T47D (cell line): ENCODE measurements at regions not wholly inside any gene's neighbourhood (a gene's known extent, or its start where the extent isn't known, plus 50 kb on each side); places are given as distances from the start of the nearest gene placed in this dataset.

ENCODE experiments used
- DNase-seq, 2 experiments: peaks; one replicate each; pipeline versions ENCODE4 v3.0.0 to v3.0.0-alpha.2; 2011 to 2012; ENCODE audit warnings: low read depth in 1 of 2, low spot score in 1 of 2
- JUND ChIP-seq: IDR thresholded peaks from 2 replicates; pipeline ENCODE4 v1.6.1; 2012; ENCODE audit warnings: low read depth
- in situ Hi-C: cut with HindIII; loops from 2 replicates; pipeline ENCODE4 v1.10.0; 2016; ENCODE audit warnings: low sequenced_read_pairs, low pct_unique_long_range_greater_than_20kb

GRCh38 chr14:53510281-53510912 is 357.3 kb upstream of the DDHD1 start:
- in situ Hi-C loops = no loop called here
- DNase-seq = no peak
- no peak for TF ChIP-seq JUND

GRCh38 chr14:53509276-53510244 is 356.4 kb upstream of the DDHD1 start:
- no peak for DNase-seq
- in situ Hi-C loops = no loop called here
- TF ChIP-seq JUND = no peak

GRCh38 chr14:53501361-53502211 is 348.5 kb upstream of the DDHD1 start:
- in situ Hi-C loops = no loop called here
- TF ChIP-seq JUND = no peak
- peak; percentile 37 to 67 for DNase-seq

GRCh38 chr14:53500191-53500590 is 347.1 kb upstream of the DDHD1 start:
- TF ChIP-seq JUND = no peak
- in situ Hi-C loops = no loop called here
- no peak for DNase-seq

- in situ Hi-C loops = no loop called here
- TF ChIP-seq JUND = no peak
- DNase-seq = no peak
These were observed 343.5 kb upstream of the DDHD1 start for GRCh38 chr14:53496668-53497067.

GRCh38 chr14:53495846-53496343 is 342.8 kb upstream of the DDHD1 start:
- in situ Hi-C loops = no loop called here
- TF ChIP-seq JUND = no peak
- no peak for DNase-seq

- DNase-seq = no peak
- TF ChIP-seq JUND = no peak
- in situ Hi-C loops = no loop called here
These were observed 341.5 kb upstream of the DDHD1 start for GRCh38 chr14:53494587-53494986.

- in situ Hi-C loops = no loop called here
- no peak for DNase-seq
- TF ChIP-seq JUND = no peak
These were observed 340.7 kb upstream of the DDHD1 start for GRCh38 chr14:53493860-53494259.

GRCh38 chr14:53493320-53493719 is 340.2 kb upstream of the DDHD1 start:
- in situ Hi-C loops = no loop called here
- TF ChIP-seq JUND = no peak
- DNase-seq = no peak

GRCh38 chr14:53491884-53492277 is 338.8 kb upstream of the DDHD1 start:
- TF ChIP-seq JUND = no peak
- DNase-seq = no peak
- in situ Hi-C loops = no loop called here

GRCh38 chr14:53491256-53491883 is 338.2 kb upstream of the DDHD1 start:
- in situ Hi-C loops = no loop called here
- no peak for TF ChIP-seq JUND
- no peak for DNase-seq

- in situ Hi-C loops = no loop called here
- no peak for TF ChIP-seq JUND
- no peak for DNase-seq
These were observed 325.1 kb upstream of the DDHD1 start for GRCh38 chr14:53478174-53478573.
